HCT116 (cell line): ENCODE measurements at regions not wholly inside any gene's neighbourhood (a gene's known extent, or its start where the extent isn't known, plus 50 kb on each side); places are given as distances from the start of the nearest gene placed in this dataset.

ENCODE experiments used
- ATAC-seq: fragments of 200-7000 bp; cut with Tn5 transposase; 2 replicates; pipeline ENCODE4 v1.9.1; 2020; ENCODE audit warnings: mild to moderate bottlenecking, moderate library complexity
- BruUV-seq: library from RNA; stranded (reverse); fragments of 400-500 nt; replicated peaks from 2 replicates; lab custom pipeline; 2021; lab: Mats Ljungman, UMichigan
- CTCF ChIA-PET: fragments of 300-600 bp; sonication (Branson Sonifier 250); formaldehyde crosslinking; loops from one replicate; lab custom pipeline; 2021; ENCODE audit warnings: antibody characterized with exemption; lab: Charles Lee
- POLR2A ChIA-PET: fragments of 300-600, 350-600 bp; sonication (Branson Sonifier 250); formaldehyde crosslinking; loops from one replicate; lab custom pipeline; 2021; ENCODE audit warnings: antibody characterized with exemption; lab: Charles Lee
- RAD21 ChIA-PET, 2 experiments: fragments of 300-600 bp; sonication (Branson Sonifier 250); formaldehyde crosslinking; loops; one replicate each; lab custom pipeline; 2023; ENCODE audit warnings: low total read pairs in 2 of 2; ENCODE audit not compliant: uncharacterized antibody in 2 of 2, unreplicated experiment in 2 of 2, low non-redundant PET in 1 of 2; lab: Charles Lee
- DNase-seq: peaks from one replicate; pipeline ENCODE4 v3.0.0-alpha.2; 2010; ENCODE audit warnings: low read depth, low spot score
- H2AFZ ChIP-seq: fragments of 200-600 bp; shearing (Covaris generic), sonication (generic); 2 replicates; pipeline ENCODE4 v1.6.1; 2017; ENCODE audit warnings: low read depth, mixed run types, mixed read lengths, antibody characterized with exemption, low read length; ENCODE audit not compliant: poor library complexity, severe bottlenecking
- H3K27ac ChIP-seq: 2 replicates; pipeline ENCODE4 v1.5.1; 2012; ENCODE audit warnings: low read depth, low read length
- H3K27me3 ChIP-seq: fragments of 200-600 bp; sonication (generic); 2 replicates; pipeline ENCODE4 v1.6.1; 2016; ENCODE audit warnings: mixed run types, low read length, mixed read lengths; ENCODE audit not compliant: insufficient read depth
- H3K36me3 ChIP-seq, 2 experiments: fragments of 200-500 bp in 1 of 2; fragments of 200-600 bp in 1 of 2; sonication (Bioruptor generic) in 1 of 2; sonication (generic) in 1 of 2; 2 replicates each; pipeline versions ENCODE4 v1.5.1 to v1.6.1; 2014 to 2016; ENCODE audit warnings: low read length in 2 of 2, inconsistent platforms in 1 of 2, mixed read lengths in 1 of 2, mixed run types in 1 of 2; ENCODE audit not compliant: insufficient read depth in 2 of 2, control insufficient read depth in 1 of 2
- H3K4me1 ChIP-seq, 2 experiments: fragments of 200-600 bp in 1 of 2; sonication (generic) in 1 of 2; 2 replicates each; pipeline versions ENCODE4 v1.5.1 to v1.6.1; 2012 to 2017; ENCODE audit warnings: low read length in 2 of 2, inconsistent platforms in 1 of 2, mild to moderate bottlenecking in 1 of 2, mixed read lengths in 1 of 2, mixed run types in 1 of 2, moderate library complexity in 1 of 2; ENCODE audit not compliant: insufficient read depth in 2 of 2, control insufficient read depth in 1 of 2
- H3K4me2 ChIP-seq: fragments of 200-600 bp; sonication (generic); 2 replicates; pipeline ENCODE4 v1.6.1; 2017; ENCODE audit warnings: mixed run types, low read length, mixed read lengths
- H3K4me3 ChIP-seq, 2 experiments: fragments of 200-600 bp in 1 of 2; sonication (generic) in 1 of 2; replicated peaks in 1 of 2; 2 replicates each; pipeline ENCODE4 v1.5.1; 2011 to 2016; ENCODE audit warnings: low read length in 2 of 2, control low read depth in 1 of 2, low read depth in 1 of 2, mild to moderate bottlenecking in 1 of 2, mixed read lengths in 1 of 2, mixed run types in 1 of 2
- H3K79me2 ChIP-seq: fragments of 200-600 bp; sonication (generic); 2 replicates; pipeline ENCODE4 v1.6.1; 2017; ENCODE audit warnings: mild to moderate bottlenecking, mixed run types, low read length, moderate library complexity, mixed read lengths; ENCODE audit not compliant: insufficient read depth
- H3K9ac ChIP-seq: fragments of 200-600 bp; sonication (generic); 2 replicates; pipeline ENCODE4 v1.6.1; 2016; ENCODE audit warnings: low read length, mixed read lengths
- H3K9me2 ChIP-seq: fragments of 200-600 bp; sonication (generic), shearing (Covaris generic); 2 replicates; pipeline ENCODE4 v1.6.1; 2017; ENCODE audit warnings: mixed run types, mild to moderate bottlenecking, moderate library complexity; ENCODE audit not compliant: insufficient read depth
- H3K9me3 ChIP-seq, 2 experiments: fragments of 200-500 bp in 1 of 2; fragments of 200-600 bp in 1 of 2; sonication (Bioruptor generic) in 1 of 2; sonication (generic) in 1 of 2; 2 replicates each; pipeline ENCODE4 v1.6.1; 2014 to 2017; ENCODE audit warnings: low read length in 2 of 2, mixed read lengths in 2 of 2, inconsistent platforms in 1 of 2, low read depth in 1 of 2, mild to moderate bottlenecking in 1 of 2, mixed run types in 1 of 2, moderate library complexity in 1 of 2; ENCODE audit not compliant: control insufficient read depth in 1 of 2, insufficient read depth in 1 of 2
- H4K20me1 ChIP-seq: fragments of 200-600 bp; sonication (generic), shearing (Covaris generic); 2 replicates; pipeline ENCODE4 v1.6.1; 2017; ENCODE audit warnings: mixed run types, mild to moderate bottlenecking, moderate library complexity; ENCODE audit not compliant: insufficient read depth
- EGR1 ChIP-seq: IDR thresholded peaks from 2 replicates; pipeline ENCODE4 v1.6.1; 2012; ENCODE audit warnings: low read depth
- ELF1 ChIP-seq: IDR thresholded peaks from 2 replicates; pipeline ENCODE4 v1.6.1; 2012; ENCODE audit warnings: low read depth, borderline replicate concordance
- EZH2 ChIP-seq: fragments of 200-600 bp; sonication (generic); IDR thresholded peaks from 2 replicates; pipeline ENCODE4 v1.6.1; 2017; ENCODE audit warnings: antibody characterized with exemption, mixed run types
- EZH2phosphoT487 ChIP-seq: fragments of 200-600 bp; IDR thresholded peaks from 2 replicates; pipeline ENCODE4 v1.6.1; 2018; ENCODE audit warnings: antibody characterized with exemption, borderline replicate concordance
- FOSL1 ChIP-seq: IDR thresholded peaks from 2 replicates; pipeline ENCODE4 v1.6.1; 2012; ENCODE audit warnings: low read depth
- JUND ChIP-seq: IDR thresholded peaks from 2 replicates; pipeline ENCODE4 v1.6.1; 2012
- POLR2AphosphoS5 ChIP-seq: IDR thresholded peaks from 2 replicates; pipeline ENCODE4 v1.6.1; 2011; ENCODE audit warnings: mild to moderate bottlenecking, low read depth, low read length, moderate library complexity
- SP1 ChIP-seq: IDR thresholded peaks from 2 replicates; pipeline ENCODE4 v1.6.1; 2012; ENCODE audit warnings: low read depth
- SRF ChIP-seq: IDR thresholded peaks from 2 replicates; pipeline ENCODE4 v1.6.1; 2012; ENCODE audit warnings: low read depth
- ZNF274 ChIP-seq: fragments of 200-500 bp; sonication (Bioruptor generic); IDR thresholded peaks from 2 replicates; pipeline ENCODE4 v1.6.1; 2014; ENCODE audit warnings: mild to moderate bottlenecking, low read depth, low read length, inconsistent platforms
- intact Hi-C: fragments of 100-400 bp; cut with micrococcal nuclease; formaldehyde crosslinking; loops from 2 replicates; pipeline ENCODE4 v1.10.0; 2022
- TF ChIP-seq, protein P1 (sequence below): IDR thresholded peaks from 2 replicates; pipeline ENCODE4 v1.6.1; 2012; ENCODE audit warnings: low read depth

DNA sequence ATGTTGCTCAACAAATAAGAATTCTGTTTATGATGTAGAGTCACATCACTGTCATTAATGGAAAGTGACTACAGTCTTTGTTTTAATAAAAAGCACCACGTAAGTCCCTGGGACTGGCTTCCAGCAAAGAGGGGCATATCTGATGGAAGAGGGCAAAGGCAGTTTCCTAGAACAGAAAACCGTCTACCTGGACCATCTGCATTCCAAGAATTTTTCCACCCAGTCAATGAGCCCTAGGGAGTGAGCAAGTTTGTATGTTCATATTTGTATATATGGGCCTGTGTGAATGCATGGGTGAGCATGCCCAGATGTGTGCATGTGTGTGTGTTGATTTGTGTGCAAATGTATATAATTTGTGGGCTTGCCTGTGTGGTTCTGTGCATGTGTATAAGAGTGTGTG is 156.8 kb upstream of the SEMA6A start (continued):
- TF ChIP-seq, protein P1, sequence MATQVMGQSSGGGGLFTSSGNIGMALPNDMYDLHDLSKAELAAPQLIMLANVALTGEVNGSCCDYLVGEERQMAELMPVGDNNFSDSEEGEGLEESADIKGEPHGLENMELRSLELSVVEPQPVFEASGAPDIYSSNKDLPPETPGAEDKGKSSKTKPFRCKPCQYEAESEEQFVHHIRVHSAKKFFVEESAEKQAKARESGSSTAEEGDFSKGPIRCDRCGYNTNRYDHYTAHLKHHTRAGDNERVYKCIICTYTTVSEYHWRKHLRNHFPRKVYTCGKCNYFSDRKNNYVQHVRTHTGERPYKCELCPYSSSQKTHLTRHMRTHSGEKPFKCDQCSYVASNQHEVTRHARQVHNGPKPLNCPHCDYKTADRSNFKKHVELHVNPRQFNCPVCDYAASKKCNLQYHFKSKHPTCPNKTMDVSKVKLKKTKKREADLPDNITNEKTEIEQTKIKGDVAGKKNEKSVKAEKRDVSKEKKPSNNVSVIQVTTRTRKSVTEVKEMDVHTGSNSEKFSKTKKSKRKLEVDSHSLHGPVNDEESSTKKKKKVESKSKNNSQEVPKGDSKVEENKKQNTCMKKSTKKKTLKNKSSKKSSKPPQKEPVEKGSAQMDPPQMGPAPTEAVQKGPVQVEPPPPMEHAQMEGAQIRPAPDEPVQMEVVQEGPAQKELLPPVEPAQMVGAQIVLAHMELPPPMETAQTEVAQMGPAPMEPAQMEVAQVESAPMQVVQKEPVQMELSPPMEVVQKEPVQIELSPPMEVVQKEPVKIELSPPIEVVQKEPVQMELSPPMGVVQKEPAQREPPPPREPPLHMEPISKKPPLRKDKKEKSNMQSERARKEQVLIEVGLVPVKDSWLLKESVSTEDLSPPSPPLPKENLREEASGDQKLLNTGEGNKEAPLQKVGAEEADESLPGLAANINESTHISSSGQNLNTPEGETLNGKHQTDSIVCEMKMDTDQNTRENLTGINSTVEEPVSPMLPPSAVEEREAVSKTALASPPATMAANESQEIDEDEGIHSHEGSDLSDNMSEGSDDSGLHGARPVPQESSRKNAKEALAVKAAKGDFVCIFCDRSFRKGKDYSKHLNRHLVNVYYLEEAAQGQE, result no peak

GRCh38 chr5:116730706-116731105 is 156.1 kb upstream of the SEMA6A start:
- Histone ChIP-seq H3K9me3 (no peaks in the 10 kb centered on the region), H3K4me1 (no peaks in the 10 kb centered on the region), H4K20me1 (no peaks in the 10 kb centered on the region), H2AFZ (no peak overlapping the region), H3K79me2 (no peaks in the 10 kb centered on the region), H3K27me3 (no peaks in the 10 kb centered on the region), H3K4me2 (no peak overlapping the region), H3K36me3 (no peaks in the 10 kb centered on the region), H3K9me2 (no peaks in the 10 kb centered on the region), H3K27ac (no peak overlapping the region), H3K9ac (no peak overlapping the region), H3K4me3 (no peak overlapping the region)
- ChIA-PET POLR2A (no interaction called here), RAD21 (no interaction called here), CTCF (no interaction called here)
- no peak for DNase-seq
- no peak for ATAC-seq
- intact Hi-C loops, result no loop called here
- TF ChIP-seq EZH2phosphoT487 (no peak), ZNF274 (no peak), EZH2 (no peak), SRF (no peak), ELF1 (no peak), EGR1 (no peak), JUND (no peak), SP1 (no peak), FOSL1 (no peak), POLR2AphosphoS5 (no peak)
- TF ChIP-seq, protein P1, result no peak
- no TSS peak for BruUV-seq
